ENCODE measurements at regions not wholly inside any gene's neighbourhood (a gene's known extent, or its start where the extent isn't known, plus 50 kb on each side); places are given as distances from the start of the nearest gene placed in this dataset.

DNA sequence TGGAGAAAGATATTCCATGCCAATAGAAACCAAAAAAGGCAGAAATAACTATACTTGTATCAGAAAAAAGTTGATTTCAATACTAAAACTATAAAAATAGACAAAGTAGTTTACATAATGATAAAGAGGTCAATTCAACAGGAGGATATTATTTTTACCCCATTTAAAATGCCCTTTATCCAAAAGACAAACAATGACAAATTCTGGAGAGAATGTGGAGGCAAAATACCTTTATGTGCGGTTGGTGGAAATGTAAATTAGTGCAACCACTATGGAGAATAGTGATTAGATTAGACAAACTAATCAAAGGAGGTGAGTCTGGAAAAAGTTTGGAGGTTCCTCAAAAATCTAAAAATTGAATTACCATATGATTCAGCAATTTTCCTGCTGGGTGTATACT lies 1262.3 kb downstream of the GRIK2 start:
- DNase-seq (ENCODE audit: low read depth, low spot score) = no peak

GRCh38 chr6:102641426-102641825 lies 1247.9 kb downstream of the GRIK2 start:
- no peak for DNase-seq (ENCODE audit: low read depth, low spot score)

DNA sequence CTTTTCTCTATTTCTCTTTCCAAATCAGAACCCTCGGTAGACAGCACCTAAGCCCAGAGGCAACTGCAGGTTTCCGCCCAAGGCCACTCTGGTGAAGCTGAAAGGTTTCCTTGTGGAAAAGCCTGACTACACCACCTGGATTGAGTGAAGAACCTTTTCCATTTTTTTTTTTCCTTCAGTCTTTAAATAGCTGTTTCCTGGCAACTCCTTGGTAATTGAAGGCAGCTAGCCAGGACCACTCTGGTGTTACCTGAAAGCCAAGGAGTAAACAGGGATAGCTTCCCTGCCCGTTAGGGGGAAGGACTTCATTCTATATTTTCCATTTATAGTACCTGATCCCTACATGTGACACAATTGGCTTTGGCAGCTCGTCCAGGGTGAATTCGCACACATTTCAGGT lies 1238.4 kb downstream of the GRIK2 start:
- DNase-seq (ENCODE audit: low read depth, low spot score) = no peak

DNA sequence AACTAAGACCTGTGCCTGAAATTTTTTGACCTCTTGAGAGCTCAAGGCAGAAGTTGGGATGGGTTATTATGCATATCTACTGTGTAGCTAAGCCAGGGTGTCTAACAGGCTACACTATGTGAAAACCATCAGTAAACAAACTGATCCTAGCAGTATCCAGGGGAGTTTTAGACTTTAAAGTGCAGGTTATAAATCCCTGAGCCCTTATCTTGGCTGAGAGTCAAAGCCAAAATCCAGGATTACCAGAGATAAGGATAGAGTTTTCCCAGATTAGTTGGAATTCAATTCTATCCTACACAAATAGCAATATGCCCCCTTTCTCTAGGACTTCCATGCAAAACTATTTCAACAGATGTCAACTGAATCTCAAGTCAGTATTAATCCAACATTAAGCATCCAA lies 1229.7 kb downstream of the GRIK2 start:
- no peak for DNase-seq (ENCODE audit: low read depth, low spot score)

DNA sequence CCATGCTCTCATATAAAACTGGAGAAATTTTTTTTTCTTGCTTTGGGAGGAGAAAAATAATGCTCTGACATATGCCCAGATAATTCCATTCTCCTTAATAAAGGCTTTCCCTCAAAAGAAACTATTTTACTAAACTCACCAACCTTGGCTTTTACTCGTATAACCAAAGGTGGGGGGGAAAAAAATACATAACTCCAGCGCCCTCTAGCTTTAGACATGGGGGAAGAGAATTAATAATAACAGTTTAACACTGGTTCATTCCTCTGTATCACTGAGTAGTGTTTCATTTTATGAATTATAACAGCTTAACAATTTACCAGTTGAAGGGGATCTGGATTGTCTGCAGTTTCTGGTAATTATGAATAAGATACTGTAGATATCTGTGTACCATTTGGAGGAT lies 1226.1 kb downstream of the GRIK2 start:
- DNase-seq (ENCODE audit: low read depth, low spot score) = no peak

GRCh38 chr6:102582569-102582968 lies 1189.1 kb downstream of the GRIK2 start:
- no peak for DNase-seq (ENCODE audit: low read depth, low spot score)

DNA sequence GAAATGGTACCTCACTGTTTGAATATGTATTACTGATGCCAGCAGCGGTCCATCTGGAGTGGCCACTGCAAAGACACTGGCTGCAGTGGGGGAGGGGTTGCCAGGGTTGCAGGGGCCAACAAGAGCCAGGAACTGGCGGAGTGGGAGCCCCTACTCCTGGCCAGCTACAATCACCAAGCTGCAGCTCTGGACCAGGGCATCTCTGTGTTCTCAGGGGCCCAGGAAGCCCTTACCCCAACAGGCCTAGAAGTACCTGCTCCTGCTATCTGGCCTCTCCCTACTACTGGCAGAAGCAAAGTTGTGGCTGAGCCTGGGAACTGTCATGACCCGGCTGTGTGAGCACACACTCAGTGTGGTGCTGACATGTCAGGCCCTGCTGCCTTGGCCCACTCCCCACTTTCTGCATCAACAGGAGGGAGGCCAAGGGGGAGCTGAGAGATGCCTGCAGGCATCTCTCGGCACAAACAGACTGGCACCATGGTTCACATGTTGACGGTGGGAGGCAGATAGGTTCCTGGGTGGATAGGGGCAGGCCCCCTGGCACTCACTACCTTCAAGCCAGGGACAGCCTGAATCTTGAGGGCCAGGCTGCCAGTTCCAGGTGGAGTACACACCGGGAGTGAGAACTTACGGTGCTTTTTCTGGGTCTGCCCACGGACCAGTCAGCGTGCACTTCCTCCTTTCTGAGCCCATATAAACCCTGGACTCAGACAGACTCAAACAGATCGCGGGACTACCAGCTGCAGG lies 1188.0 kb downstream of the GRIK2 start:
- DNase-seq (ENCODE audit: low read depth, low spot score) = no peak

DNA sequence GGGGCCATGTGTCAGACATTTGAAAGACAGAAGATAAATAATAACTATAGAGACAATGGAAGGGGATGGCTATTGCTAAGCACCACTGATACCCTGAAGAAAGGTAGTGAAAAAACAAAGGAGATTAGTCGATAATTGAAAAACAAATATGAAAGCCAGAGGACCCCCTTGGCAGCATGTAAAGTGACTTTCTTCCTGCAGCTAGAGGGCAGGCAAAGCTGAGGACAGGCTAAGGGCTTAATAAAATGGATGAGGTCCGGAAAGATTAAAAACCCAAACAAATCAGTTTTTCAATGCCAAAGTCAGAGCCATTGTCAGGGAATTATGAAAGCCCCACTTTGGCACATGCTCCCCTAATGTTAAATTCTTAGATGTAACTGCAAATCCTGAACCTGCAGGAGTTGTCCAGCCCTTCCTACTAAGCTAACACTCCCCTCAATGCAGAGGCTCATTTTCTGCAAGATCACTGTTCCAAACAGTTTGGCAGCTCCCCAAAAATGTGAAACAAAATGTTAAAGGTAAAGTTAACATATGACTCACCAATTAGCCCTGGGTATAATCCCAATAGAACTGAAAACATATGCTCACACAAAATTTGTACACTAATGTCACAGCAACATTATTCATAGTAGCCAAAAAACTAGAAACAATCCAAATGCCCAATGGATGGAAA lies 1177.9 kb downstream of the GRIK2 start:
- no peak for DNase-seq (ENCODE audit: low read depth, low spot score)

- no peak for DNase-seq (ENCODE audit: low read depth, low spot score)
These were observed 1169.2 kb downstream of the GRIK2 start for GRCh38 chr6:102562713-102563112.

- DNase-seq (ENCODE audit: low read depth, low spot score) = no peak
These were observed 1159.7 kb downstream of the GRIK2 start for GRCh38 chr6:102553214-102553613.

DNA sequence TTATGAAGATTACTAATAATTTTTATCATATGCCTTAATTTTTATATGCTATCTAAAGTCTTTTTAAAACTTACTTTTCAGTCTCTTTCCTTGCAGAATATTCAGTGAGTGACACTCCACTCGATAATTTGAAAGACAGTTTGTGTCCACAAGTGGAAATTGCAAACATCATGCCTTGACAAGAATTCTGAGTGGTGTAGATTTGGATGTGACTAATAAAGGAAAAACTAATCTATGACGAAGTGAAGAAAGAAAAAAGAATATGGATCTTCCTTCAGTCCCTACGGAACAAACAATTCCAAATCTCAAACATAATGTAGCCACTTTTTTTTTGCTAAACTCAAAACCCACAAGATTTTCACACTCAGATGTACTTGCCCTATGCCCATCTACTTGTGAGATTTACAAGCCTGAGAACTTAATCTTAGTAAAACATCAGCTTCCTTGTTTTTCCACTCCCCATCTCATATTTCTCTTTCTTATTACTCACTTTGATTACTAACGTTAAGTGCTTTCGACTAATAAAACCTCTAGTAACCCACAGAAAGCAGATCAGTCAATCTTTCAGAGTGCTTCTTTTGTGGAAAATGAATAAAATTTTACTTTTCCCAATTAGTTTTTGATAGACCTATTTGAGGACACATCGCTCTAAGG lies 1155.8 kb downstream of the GRIK2 start:
- no peak for DNase-seq (ENCODE audit: low read depth, low spot score)

GRCh38 chr6:102525336-102525735 lies 1131.8 kb downstream of the GRIK2 start:
- DNase-seq (ENCODE audit: low read depth, low spot score) = no peak

- no peak for DNase-seq (ENCODE audit: low read depth, low spot score)
These were observed 1127.5 kb downstream of the GRIK2 start for GRCh38 chr6:102520966-102521365.

DNA sequence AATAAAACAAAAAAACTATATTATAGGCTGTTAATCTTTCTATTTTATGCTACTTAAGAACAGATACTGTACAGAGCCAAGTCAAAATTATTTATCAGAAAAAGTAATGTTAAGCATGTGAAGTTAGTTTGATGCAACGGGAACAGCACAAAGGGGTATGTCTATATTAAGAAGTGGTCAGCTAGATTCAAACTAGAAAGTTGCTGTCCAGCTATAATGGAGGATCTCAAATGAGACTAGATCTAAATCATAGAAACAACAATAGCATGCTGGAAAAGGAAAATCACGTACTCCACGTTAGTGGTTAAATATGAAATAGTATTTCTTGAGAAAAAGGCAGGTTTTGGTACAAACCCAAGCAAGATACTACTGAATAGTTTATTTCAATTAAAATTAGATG lies 1124.0 kb downstream of the GRIK2 start:
- no peak for DNase-seq (ENCODE audit: low read depth, low spot score)

GRCh38 chr6:102501615-102502014 lies 1108.1 kb downstream of the GRIK2 start:
- no peak for DNase-seq (ENCODE audit: low read depth, low spot score)

DNA sequence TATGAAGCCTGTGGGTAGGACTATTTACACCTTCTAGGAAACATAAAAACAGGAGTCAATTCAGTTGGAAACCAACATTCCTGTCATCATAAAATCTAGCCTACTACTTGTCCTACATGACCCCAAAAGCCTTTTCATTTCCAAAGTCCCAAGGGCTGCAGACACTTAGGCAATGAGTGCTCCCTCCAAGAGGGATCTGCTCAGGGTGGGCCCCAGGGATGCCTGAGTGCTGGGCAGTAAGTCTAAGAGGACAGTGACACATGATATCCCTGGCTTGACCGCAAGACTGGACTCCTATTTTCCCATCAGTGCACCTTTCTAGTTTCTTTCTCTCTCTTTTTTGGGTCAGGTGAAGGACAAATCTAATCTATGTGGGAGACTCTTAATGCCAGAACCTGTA lies 1101.3 kb downstream of the GRIK2 start:
- no peak for DNase-seq (ENCODE audit: low read depth, low spot score)

- DNase-seq (ENCODE audit: low read depth, low spot score) = no peak
These were observed 1100.0 kb downstream of the GRIK2 start for GRCh38 chr6:102493485-102493884.

- no peak for DNase-seq (ENCODE audit: low read depth, low spot score)
These were observed 1095.2 kb downstream of the GRIK2 start for GRCh38 chr6:102488729-102489128.

DNA sequence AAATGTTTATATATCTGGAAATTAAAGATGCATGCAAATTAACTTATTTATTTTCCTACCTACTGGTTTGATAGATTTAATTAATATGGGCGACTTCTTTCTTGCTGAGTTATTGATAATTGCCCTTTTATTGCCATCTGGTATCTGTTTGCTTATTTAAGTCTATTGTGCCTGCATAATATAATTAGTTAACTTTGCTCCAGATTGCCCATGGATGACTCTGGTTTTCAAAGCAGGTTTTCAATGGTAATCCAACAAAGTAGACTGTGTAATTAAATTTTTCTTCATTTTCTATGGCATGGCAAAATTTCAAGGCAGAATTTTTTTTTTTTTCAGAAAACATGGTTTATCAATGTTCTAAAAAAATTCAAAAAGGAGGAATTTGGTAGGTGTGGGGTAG lies 1092.0 kb downstream of the GRIK2 start:
- DNase-seq (ENCODE audit: low read depth, low spot score) = no peak

DNA sequence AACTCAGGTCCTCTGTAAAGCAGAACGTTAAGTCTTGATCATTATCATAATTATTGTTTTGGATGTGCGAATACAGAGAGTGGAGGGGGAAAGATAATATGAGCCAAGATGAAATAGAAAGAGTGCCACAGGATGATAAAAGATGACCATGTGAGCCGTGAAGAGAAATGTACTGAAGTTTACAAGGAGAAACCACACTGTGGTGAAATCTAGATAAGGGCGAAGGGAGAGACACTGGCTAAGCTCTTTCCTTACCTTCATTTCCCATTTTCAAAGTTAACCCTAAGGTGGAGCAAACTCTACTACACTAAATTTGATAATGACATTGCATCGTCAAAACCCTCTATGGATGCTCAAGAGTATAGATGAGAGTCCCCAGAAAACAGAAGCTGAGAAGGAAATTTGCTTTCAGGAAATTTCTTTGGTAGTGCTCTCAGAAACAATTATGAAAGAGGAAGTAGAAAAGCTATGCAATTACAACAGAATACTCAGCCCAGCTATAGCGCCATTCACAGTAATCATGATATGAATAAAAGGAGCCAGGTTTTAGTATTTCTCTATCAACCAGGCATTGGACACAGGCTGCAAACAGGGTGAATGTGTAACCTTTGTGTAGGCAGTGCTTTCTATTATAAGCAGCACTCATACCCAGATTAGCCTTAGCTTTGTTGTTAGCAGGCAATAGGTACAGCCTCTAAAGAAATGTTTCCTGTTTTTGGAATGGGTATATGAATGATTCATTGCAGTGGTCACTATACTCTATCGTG lies 1080.7 kb downstream of the GRIK2 start:
- DNase-seq (ENCODE audit: low read depth, low spot score) = no peak

DNA sequence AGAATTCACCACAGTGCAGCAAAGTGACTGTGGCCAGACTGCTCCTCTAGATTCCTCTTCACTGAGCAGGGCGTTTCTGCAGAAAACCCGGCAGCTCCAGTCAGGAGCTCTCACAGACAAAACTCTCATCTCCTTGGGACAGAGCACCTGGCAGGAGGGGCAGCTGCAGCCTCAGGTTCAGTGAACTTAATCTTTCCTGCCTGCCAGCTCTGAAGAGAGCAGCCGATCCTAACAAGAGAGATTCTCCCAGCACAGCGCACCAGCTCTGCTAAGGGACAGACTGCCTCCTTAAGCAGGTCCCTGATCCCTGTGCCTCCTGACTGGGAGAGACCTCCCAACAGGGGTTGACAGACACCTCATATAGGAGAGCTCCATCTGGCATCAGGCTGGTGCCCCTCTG lies 1065.5 kb downstream of the GRIK2 start:
- no peak for DNase-seq (ENCODE audit: low read depth, low spot score)

DNA sequence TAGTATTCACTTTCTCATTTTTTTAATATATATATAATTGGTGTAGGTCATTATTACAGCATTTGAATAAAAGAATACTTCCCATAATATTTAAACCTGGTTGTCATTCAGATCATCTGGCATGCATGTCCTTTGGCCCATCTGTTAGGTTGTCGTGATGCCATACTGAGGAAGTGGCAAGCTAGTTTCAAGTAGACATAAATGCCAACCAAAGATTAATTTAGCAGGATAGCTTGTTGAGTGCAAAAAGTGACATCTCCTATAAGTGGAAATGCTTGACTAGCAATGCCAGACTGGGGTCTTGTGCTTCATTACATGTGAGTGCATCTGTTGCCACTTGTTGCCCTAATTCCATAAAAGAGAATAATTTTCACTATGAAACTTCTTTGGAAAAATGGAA lies 1044.7 kb downstream of the GRIK2 start:
- DNase-seq (ENCODE audit: low read depth, low spot score) = no peak
